GM23338 (cell line): ENCODE measurements at regions not wholly inside any gene's neighbourhood (a gene's known extent, or its start where the extent isn't known, plus 50 kb on each side); places are given as distances from the start of the nearest gene placed in this dataset.

ENCODE experiments used
- ATAC-seq: fragments of 200-7000 bp; cut with Tn5 transposase; 3 replicates; pipeline ENCODE4 v1.9.1; 2020
- DNase-seq: peaks from one replicate; pipeline ENCODE4 v3.0.0-alpha.2; 2015; ENCODE audit warnings: low spot score
- H2AFZ ChIP-seq: fragments of 200-600 bp; sonication (generic); 2 replicates; pipeline ENCODE4 v1.8.0; 2016; ENCODE audit warnings: antibody characterized with exemption, mild to moderate bottlenecking, moderate library complexity
- H3F3A ChIP-seq: fragments of 200-600 bp; sonication (generic); replicated peaks from 2 replicates; pipeline ENCODE4 v1.8.0; 2017; ENCODE audit warnings: antibody characterized with exemption, mixed run types, low read depth
- H3K27ac ChIP-seq: fragments of 200-600 bp; sonication (generic); 2 replicates; pipeline ENCODE4 v1.6.1; 2016; ENCODE audit warnings: low read depth
- H3K27me3 ChIP-seq: fragments of 200-600 bp; sonication (generic); 2 replicates; pipeline ENCODE4 v1.8.0; 2016; ENCODE audit warnings: mild to moderate bottlenecking, mixed run types, moderate library complexity; ENCODE audit not compliant: insufficient read depth
- H3K36me3 ChIP-seq: fragments of 200-600 bp; sonication (generic); 2 replicates; pipeline ENCODE4 v1.8.0; 2016; ENCODE audit warnings: mild to moderate bottlenecking; ENCODE audit not compliant: insufficient read depth
- H3K4me1 ChIP-seq: fragments of 200-600 bp; sonication (generic); 2 replicates; pipeline ENCODE4 v1.8.0; 2016; ENCODE audit warnings: mild to moderate bottlenecking, moderate library complexity; ENCODE audit not compliant: insufficient read depth
- H3K4me2 ChIP-seq: fragments of 200-600 bp; sonication (generic); 2 replicates; pipeline ENCODE4 v1.7.1; 2017; ENCODE audit warnings: mixed run types
- H3K4me3 ChIP-seq: fragments of 200-600 bp; sonication (generic); 2 replicates; pipeline ENCODE4 v1.6.1; 2016; ENCODE audit warnings: mixed run types
- H3K79me2 ChIP-seq: fragments of 200-600 bp; sonication (generic); replicated peaks from 2 replicates; pipeline ENCODE4 v1.8.0; 2017; ENCODE audit warnings: mild to moderate bottlenecking; ENCODE audit not compliant: insufficient read depth
- H3K9me2 ChIP-seq: fragments of 200-600 bp; sonication (generic); 2 replicates; pipeline ENCODE4 v1.8.0; 2017; ENCODE audit not compliant: insufficient read depth
- H4K20me1 ChIP-seq: fragments of 200-600 bp; sonication (generic); replicated peaks from 2 replicates; pipeline ENCODE4 v1.8.0; 2017; ENCODE audit warnings: mild to moderate bottlenecking; ENCODE audit not compliant: insufficient read depth
- H3K27ac Mint-ChIP-seq: 2 replicates; pipeline ENCODE4 v1.8.0; 2020; ENCODE audit warnings: inconsistent platforms, mild to moderate bottlenecking, moderate library complexity, mixed read lengths
- H3K27me3 Mint-ChIP-seq: 3 replicates; pipeline ENCODE4 v1.8.0; 2022; ENCODE audit warnings: low read depth, mild to moderate bottlenecking, moderate library complexity, mixed read lengths, inconsistent platforms; ENCODE audit not compliant: insufficient read depth, poor library complexity
- H3K36me3 Mint-ChIP-seq: 3 replicates; pipeline ENCODE4 v1.8.0; 2021; ENCODE audit warnings: low read depth, mild to moderate bottlenecking, inconsistent platforms, moderate library complexity, mixed read lengths
- H3K4me1 Mint-ChIP-seq: 3 replicates; pipeline ENCODE4 v1.8.0; 2020; ENCODE audit warnings: mild to moderate bottlenecking, inconsistent platforms, mixed read lengths
- H3K4me3 Mint-ChIP-seq: 3 replicates; pipeline ENCODE4 v1.8.0; 2021; ENCODE audit warnings: moderate library complexity, mild to moderate bottlenecking, inconsistent platforms, mixed read lengths
- H3K9me3 Mint-ChIP-seq: 3 replicates; pipeline ENCODE4 v1.8.0; 2020; ENCODE audit warnings: moderate library complexity, mild to moderate bottlenecking, inconsistent platforms, mixed read lengths
- CREB1 ChIP-seq: fragments of 250-450 bp; sonication (Bioruptor Pico); IDR thresholded peaks from 2 replicates; pipeline ENCODE4 v1.5.0; 2020; ENCODE audit warnings: low read depth, mild to moderate bottlenecking, moderate library complexity
- CTCF ChIP-seq, 2 experiments: fragments of 200-600 bp in 1 of 2; sonication (generic) in 1 of 2; conservative IDR thresholded peaks; 2 replicates each; pipeline versions ENCODE4 v1.5.1 to v1.6.1; 2016 to 2017; ENCODE audit warnings: antibody characterized with exemption in 2 of 2, low read depth in 2 of 2, mild to moderate bottlenecking in 2 of 2, moderate library complexity in 1 of 2
- ETS1 ChIP-seq: IDR thresholded peaks from 2 replicates; pipeline ENCODE4 v1.6.1; 2016; ENCODE audit warnings: antibody characterized with exemption
- EZH2 ChIP-seq: fragments of 200-600 bp; sonication (generic); IDR thresholded peaks from one replicate; pipeline ENCODE4 v1.8.0; 2017; ENCODE audit warnings: antibody characterized with exemption, mild to moderate bottlenecking, low read depth; ENCODE audit not compliant: unreplicated experiment
- EZH2phosphoT487 ChIP-seq: fragments of 200-600 bp; sonication (generic); IDR thresholded peaks from one replicate; pipeline ENCODE4 v1.8.1; 2018; ENCODE audit warnings: antibody characterized with exemption; ENCODE audit not compliant: unreplicated experiment
- JUNB ChIP-seq: IDR thresholded peaks from one replicate; pipeline ENCODE4 v1.6.1; 2016; ENCODE audit warnings: antibody characterized with exemption; ENCODE audit not compliant: unreplicated experiment
- NANOG ChIP-seq: IDR thresholded peaks from 2 replicates; pipeline ENCODE4 v1.6.1; 2016; ENCODE audit warnings: antibody characterized with exemption, borderline replicate concordance
- POLR2AphosphoS5 ChIP-seq: IDR thresholded peaks from 2 replicates; pipeline ENCODE4 v1.6.1; 2016; ENCODE audit warnings: antibody characterized with exemption, low read depth
- REST ChIP-seq: IDR thresholded peaks from one replicate; pipeline ENCODE4 v1.6.1; 2018; ENCODE audit warnings: antibody characterized with exemption; ENCODE audit not compliant: unreplicated experiment
- STAT1 ChIP-seq: IDR thresholded peaks from one replicate; pipeline ENCODE4 v1.6.1; 2016; ENCODE audit warnings: antibody characterized with exemption; ENCODE audit not compliant: unreplicated experiment
- ZNF114 ChIP-seq: fragments of 250-450 bp; sonication (Bioruptor Pico); IDR thresholded peaks from 2 replicates; pipeline ENCODE4 v1.5.0; 2020; ENCODE audit warnings: mild to moderate bottlenecking, moderate library complexity
- ZNF331 ChIP-seq: fragments of 250-450 bp; sonication (Bioruptor Pico); IDR thresholded peaks from 2 replicates; pipeline ENCODE4 v1.5.0; 2020; ENCODE audit warnings: low read depth, mild to moderate bottlenecking, moderate library complexity
- ZNF462 ChIP-seq: fragments of 250-450 bp; sonication (Bioruptor Pico); IDR thresholded peaks from 2 replicates; pipeline ENCODE4 v1.5.0; 2020; ENCODE audit warnings: mild to moderate bottlenecking, moderate library complexity

- no peak overlapping the region for H2AFZ ChIP-seq
- peaks cover 11% of the 10 kb centered on the region; the same call in 2 of the 3 replicates for H3K9me3 Mint-ChIP-seq
These were observed 471.0 kb upstream of the CDH7 start for GRCh38 chr18:65279668-65280305.

More at GRCh38 chr18:65279668-65280305, 471.0 kb upstream of the CDH7 start:
- Histone ChIP-seq H3F3A (no peaks in the 10 kb centered on the region), H3K4me3 (no peak overlapping the region), H3K4me1 (peaks cover 21% of the 10 kb centered on the region), H3K79me2 (no peaks in the 10 kb centered on the region), H3K9me2 (no peaks in the 10 kb centered on the region), H3K27me3 (no peaks in the 10 kb centered on the region), H3K27ac (no peak overlapping the region), H3K36me3 (no peaks in the 10 kb centered on the region), H3K4me2 (no peak overlapping the region), H4K20me1 (no peaks in the 10 kb centered on the region)
- H3K36me3 Mint-ChIP-seq = peaks cover 6% of the 10 kb centered on the region; the same call in 2 of the 3 replicates
- TF ChIP-seq STAT1 (no peak), NANOG (no peak), CREB1 (CRISPR knock-in tag) (no peak), EZH2 (no peak), JUNB (no peak), EZH2phosphoT487 (no peak), ZNF462 (no peak), POLR2AphosphoS5 (no peak), ZNF114 (CRISPR knock-in tag) (no peak), ZNF331 (CRISPR knock-in tag) (no peak), CTCF (conservative IDR thresholded peaks at IDR 0.05; ENCODE audit: low read depth in 2 of 2) (no peak), REST (no peak), ETS1 (no peak)
- no peak overlapping the region for H3K4me3 Mint-ChIP-seq
- peak; percentile 45 for ATAC-seq
- H3K4me1 Mint-ChIP-seq = peaks cover 17% of the 10 kb centered on the region
- DNase-seq = no peak
- no peak overlapping the region for H3K27ac Mint-ChIP-seq
- H3K27me3 Mint-ChIP-seq = no peaks in the 10 kb centered on the region
